ENCODE measurements at regions not wholly inside any gene's neighbourhood (a gene's known extent, or its start where the extent isn't known, plus 50 kb on each side); places are given as distances from the start of the nearest gene placed in this dataset.

GRCh38 chr4:3648731-3649130, 116.5 kb upstream of the LRPAP1 start:
- no peak overlapping the region for H3K4me3 ChIP-seq
- 78 to 89% (median 85%) methylated on average over 17 of the region's 17 CpGs for WGBS, 3 donors
- TF ChIP-seq EP300 (IDR thresholded peaks at IDR 0.05) (no peak), POLR2A (IDR thresholded peaks at IDR 0.05) (no peak), CTCF (IDR thresholded peaks at IDR 0.05) (no peak)
- no peak for DNase-seq
- no peaks in the 10 kb centered on the region for H3K36me3 ChIP-seq
- H3K27me3 ChIP-seq, result no peaks in the 10 kb centered on the region
- H3K27ac ChIP-seq, result no peak overlapping the region
- no peaks in the 10 kb centered on the region for H3K4me1 ChIP-seq (ENCODE audit: insufficient read depth)
- H3K9me3 ChIP-seq, result no peaks in the 10 kb centered on the region
- intact Hi-C loops (cut with DNase I), result no loop called here

DNA sequence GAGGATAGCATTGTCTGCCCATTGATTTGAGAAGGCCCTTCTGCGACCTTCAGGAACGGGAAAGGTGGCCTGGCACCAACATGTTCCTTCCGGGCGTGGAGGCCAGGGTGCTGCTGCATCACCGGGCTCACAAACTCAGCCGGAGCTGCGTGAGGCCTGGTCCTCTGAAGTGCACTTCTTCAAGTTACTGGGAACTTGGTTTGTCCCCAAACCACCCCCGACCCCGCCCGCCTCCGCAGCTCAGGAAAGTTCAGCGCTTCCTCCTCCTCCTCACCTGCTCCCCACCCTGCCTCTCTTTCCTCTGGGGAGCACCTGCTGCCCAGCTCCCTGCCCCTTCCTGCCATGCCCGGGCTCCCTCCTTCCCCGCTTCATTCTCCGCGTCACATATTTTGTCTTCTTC, 116.0 kb upstream of the LRPAP1 start:
- 85 to 90% (median 87%) methylated on average over 16 of the region's 16 CpGs for WGBS, 3 donors
- TF ChIP-seq POLR2A (IDR thresholded peaks at IDR 0.05) (no peak), CTCF (IDR thresholded peaks at IDR 0.05) (no peak), EP300 (IDR thresholded peaks at IDR 0.05) (no peak)
- H3K9me3 ChIP-seq, result no peaks in the 10 kb centered on the region
- no peak overlapping the region for H3K4me3 ChIP-seq
- H3K36me3 ChIP-seq, result no peaks in the 10 kb centered on the region
- H3K27me3 ChIP-seq, result no peaks in the 10 kb centered on the region
- intact Hi-C loops (cut with DNase I), result no loop called here
- H3K4me1 ChIP-seq (ENCODE audit: insufficient read depth), result no peaks in the 10 kb centered on the region
- H3K27ac ChIP-seq, result no peak overlapping the region
- DNase-seq, result no peak

DNA sequence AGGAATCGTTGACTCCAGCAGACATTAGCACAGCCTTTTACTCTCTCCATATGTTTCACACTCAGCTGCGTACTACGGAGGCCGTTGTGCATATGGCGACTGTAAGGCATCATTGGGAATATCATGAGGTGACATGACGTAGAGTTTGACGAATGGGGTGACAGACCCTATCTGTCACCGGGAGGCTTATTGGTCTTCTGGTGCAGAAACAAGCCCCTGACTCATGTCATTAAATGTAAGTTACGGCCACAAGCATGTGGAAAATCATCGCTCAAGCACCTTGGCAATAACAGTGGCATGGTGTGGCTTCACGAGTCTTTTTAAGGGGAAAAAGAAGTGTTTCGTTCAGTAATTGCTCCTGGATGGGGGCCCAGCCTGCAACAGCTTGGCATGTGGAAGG, 115.2 kb upstream of the LRPAP1 start:
- no peaks in the 10 kb centered on the region for H3K36me3 ChIP-seq
- no peak for DNase-seq
- H3K9me3 ChIP-seq, result no peaks in the 10 kb centered on the region
- no peak overlapping the region for H3K27ac ChIP-seq
- no peaks in the 10 kb centered on the region for H3K4me1 ChIP-seq (ENCODE audit: insufficient read depth)
- TF ChIP-seq POLR2A (IDR thresholded peaks at IDR 0.05) (no peak), EP300 (IDR thresholded peaks at IDR 0.05) (no peak), CTCF (IDR thresholded peaks at IDR 0.05) (no peak)
- H3K27me3 ChIP-seq, result no peaks in the 10 kb centered on the region
- H3K4me3 ChIP-seq, result no peak overlapping the region
- WGBS, 3 donors, result 84 to 91% (median 84%) methylated on average over 12 of the region's 12 CpGs
- intact Hi-C loops (cut with DNase I), result no loop called here

DNA sequence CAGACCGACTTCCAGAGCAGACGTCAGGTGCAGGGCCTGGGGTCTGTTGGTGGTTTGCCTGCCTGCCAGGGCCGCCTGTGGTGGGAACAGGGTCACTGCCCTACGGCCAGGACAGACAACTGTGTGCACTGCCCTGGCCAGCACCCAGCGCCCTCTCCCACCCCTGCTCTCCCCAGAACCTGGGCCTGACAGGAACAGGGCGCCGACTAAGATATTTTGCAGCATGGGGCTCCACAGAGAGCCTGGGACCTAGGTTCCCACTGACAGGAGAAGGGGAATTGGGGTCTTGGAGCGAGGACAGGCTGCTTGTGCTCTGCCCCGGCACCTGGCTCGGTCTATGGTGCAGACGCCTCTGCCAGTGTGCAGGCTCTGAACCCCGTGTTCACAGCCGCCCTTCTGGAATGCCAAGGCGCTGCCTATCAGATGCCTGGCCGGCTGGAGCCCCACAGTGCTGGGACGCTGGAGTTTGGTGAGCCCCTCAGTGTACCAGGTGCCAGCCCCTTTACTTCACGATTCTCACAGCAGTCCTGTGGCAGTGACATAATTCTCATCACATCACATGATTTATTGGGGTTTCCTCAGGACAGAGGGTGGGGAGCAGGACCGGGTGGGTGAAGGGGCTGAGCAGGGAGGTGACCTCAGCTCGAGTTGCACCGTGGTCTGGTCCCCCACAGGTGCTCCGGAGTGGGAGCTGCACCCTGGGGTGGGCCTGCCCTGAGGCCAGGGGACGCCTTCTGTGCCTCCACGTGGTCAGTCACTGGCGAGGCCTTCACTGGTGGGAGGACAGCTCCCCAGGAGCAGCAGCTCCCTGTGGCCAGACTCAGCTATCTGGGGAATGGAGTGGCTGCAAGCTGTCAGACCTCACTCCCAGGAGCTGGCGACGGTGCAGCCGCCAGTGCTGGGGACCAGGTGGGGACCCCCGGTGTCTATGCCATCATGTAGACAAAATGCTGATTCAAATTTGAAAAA, 113.8 kb upstream of the LRPAP1 start:
- no peak for DNase-seq
- TF ChIP-seq POLR2A (IDR thresholded peaks at IDR 0.05) (no peak), CTCF (IDR thresholded peaks at IDR 0.05) (no peak), EP300 (IDR thresholded peaks at IDR 0.05) (no peak)
- H3K4me3 ChIP-seq, result no peak overlapping the region
- H3K27me3 ChIP-seq, result no peaks in the 10 kb centered on the region
- H3K36me3 ChIP-seq, result no peaks in the 10 kb centered on the region
- 53 to 65% (median 65%) methylated on average over 28 of the region's 28 CpGs for WGBS, 3 donors
- intact Hi-C loops (cut with DNase I), result no loop called here
- no peak overlapping the region for H3K27ac ChIP-seq
- no peaks in the 10 kb centered on the region for H3K9me3 ChIP-seq
- no peaks in the 10 kb centered on the region for H3K4me1 ChIP-seq (ENCODE audit: insufficient read depth)

Data from ovary (tissue), 7 donors.